ENCODE measurements at regions not wholly inside any gene's neighbourhood (a gene's known extent, or its start where the extent isn't known, plus 50 kb on each side); places are given as distances from the start of the nearest gene placed in this dataset.

DNA sequence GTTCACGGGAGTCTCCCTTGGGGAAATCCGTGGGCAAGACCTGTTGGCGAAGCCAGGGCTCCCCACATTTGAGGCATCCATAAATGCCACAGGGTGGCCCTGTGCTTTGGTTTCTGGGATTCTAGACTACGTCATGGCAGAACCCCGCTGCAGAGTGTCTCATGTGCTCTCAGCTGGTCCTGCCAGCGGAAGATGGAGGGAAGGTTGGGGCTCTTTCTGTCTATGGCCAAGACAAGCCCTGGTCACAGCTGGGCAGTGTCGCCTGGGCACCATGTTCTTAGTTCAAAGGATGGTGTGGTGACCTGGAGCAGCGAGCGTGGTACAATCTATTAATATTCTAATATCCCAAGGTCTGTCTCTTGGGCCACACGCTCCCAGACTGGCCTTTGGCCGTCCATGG lies 511.7 kb downstream of the TBC1D22A start (continued):
- TF ChIP-seq PRDM2 (tag by site-specific recombination; IDR thresholded peaks at IDR 0.05; ENCODE audit: borderline replicate concordance) (no peak), ZNF280C (tag by site-specific recombination; IDR thresholded peaks at IDR 0.05) (no peak), HOXA7 (CRISPR knock-in tag; IDR thresholded peaks at IDR 0.05; ENCODE audit: borderline replicate concordance) (no peak), SALL2 (tag by site-specific recombination; IDR thresholded peaks at IDR 0.05; ENCODE audit: borderline replicate concordance) (no peak), ZBTB1 (tag by site-specific recombination; IDR thresholded peaks at IDR 0.05) (no peak)

DNA sequence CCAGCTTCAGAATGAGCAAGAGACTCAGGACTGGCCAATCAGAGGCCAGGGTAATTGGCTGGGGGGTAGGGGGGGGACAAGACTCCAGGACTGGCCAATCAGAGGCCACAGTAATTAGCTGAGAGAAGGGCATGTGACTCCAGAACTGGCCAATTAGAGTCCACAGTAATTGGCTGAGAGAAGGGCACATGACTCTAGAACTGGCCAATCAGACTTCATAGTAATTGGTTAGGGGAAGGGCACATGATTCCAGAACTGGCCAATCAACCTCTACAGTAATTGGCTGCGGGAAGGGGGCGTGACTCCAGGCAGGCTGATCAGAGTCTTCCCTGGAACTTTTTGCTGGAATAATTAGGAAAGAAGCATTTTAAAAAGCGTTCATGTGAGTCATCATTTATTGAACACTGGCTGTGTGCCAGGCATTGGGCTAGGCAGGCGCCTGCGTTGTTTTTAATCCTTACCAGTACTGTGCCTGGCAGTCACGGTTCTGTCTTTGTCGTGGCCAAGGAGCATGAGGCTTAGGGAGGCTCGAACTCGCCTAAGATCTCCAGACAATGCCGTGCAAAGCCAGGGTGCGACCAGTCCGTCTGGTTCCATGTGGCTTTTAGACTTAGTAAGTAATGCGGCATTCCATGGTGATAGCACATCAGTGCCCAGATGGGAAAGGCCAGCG lies 508.1 kb downstream of the TBC1D22A start:
- H3K4me1 ChIP-seq (ENCODE audit: control insufficient read depth, insufficient read depth, low read length), result peaks cover 5% of the 10 kb centered on the region
- H3K4me3 ChIP-seq (ENCODE audit: low read depth, low read length), result no peak overlapping the region
- CTCF ChIA-PET, result no interaction called here

DNA sequence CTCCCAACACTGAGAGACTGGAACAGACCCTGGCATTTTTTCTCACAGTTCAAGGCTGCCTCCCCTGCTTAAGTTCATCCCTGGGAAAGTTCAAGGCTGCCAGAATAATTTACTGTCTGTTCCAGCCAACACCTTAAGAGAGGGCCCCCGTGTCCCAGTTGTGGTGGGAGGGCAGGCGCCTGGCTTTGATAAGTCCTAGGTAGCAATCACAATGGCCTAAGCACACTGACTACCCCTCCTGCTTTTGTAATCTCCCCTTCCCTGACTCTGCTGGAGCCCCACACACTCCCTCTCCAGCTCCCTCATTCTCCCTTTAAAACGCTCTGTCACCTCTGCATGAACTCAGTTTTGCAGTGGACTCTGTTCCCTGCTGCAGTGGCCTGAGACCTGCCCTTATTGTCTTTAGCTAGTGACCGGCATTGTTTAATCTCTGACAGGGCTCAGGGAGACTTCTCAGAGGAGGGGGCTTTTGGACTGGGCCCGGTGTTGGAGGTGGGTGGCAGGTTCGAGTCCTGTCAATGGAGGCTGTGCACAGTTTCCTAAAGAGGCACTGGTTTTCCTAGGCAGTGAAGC lies 507.2 kb downstream of the TBC1D22A start:
- CTCF ChIA-PET, result no interaction called here
- no peak overlapping the region for H3K4me3 ChIP-seq (ENCODE audit: low read depth, low read length)
- H3K4me1 ChIP-seq (ENCODE audit: control insufficient read depth, insufficient read depth, low read length), result no peaks in the 10 kb centered on the region
- H3K9me3 ChIP-seq (ENCODE audit: control insufficient read depth, insufficient read depth, low read depth, low read length), result no peaks in the 10 kb centered on the region
- H3K36me3 ChIP-seq (ENCODE audit: control insufficient read depth in 2 of 2, insufficient read depth in 1 of 2, low read length in 2 of 2), result no peaks in the 10 kb centered on the region
- H3K27ac ChIP-seq (ENCODE audit: extremely low read depth, low read depth, low read length), result no peak overlapping the region
- POLR2A ChIA-PET, result no interaction called here
- TF ChIP-seq ZNF560 (tag by site-specific recombination; IDR thresholded peaks at IDR 0.05; ENCODE audit: borderline replicate concordance) (no peak), ZNF777 (tag by site-specific recombination; IDR thresholded peaks at IDR 0.05; ENCODE audit: borderline replicate concordance) (no peak), ZNF501 (tag by site-specific recombination; IDR thresholded peaks at IDR 0.05) (no peak), KLF9 (tag by site-specific recombination; IDR thresholded peaks at IDR 0.05; ENCODE audit: low read depth) (no peak), ZNF266 (tag by site-specific recombination; IDR thresholded peaks at IDR 0.05; ENCODE audit: low read depth) (no peak), MYNN (tag by site-specific recombination; IDR thresholded peaks at IDR 0.05; ENCODE audit: borderline replicate concordance) (no peak), ZBTB17 (tag by site-specific recombination; IDR thresholded peaks at IDR 0.05) (no peak), ZNF132 (tag by site-specific recombination; IDR thresholded peaks at IDR 0.05; ENCODE audit: borderline replicate concordance) (no peak)
- TF ChIP-seq, protein P1, sequence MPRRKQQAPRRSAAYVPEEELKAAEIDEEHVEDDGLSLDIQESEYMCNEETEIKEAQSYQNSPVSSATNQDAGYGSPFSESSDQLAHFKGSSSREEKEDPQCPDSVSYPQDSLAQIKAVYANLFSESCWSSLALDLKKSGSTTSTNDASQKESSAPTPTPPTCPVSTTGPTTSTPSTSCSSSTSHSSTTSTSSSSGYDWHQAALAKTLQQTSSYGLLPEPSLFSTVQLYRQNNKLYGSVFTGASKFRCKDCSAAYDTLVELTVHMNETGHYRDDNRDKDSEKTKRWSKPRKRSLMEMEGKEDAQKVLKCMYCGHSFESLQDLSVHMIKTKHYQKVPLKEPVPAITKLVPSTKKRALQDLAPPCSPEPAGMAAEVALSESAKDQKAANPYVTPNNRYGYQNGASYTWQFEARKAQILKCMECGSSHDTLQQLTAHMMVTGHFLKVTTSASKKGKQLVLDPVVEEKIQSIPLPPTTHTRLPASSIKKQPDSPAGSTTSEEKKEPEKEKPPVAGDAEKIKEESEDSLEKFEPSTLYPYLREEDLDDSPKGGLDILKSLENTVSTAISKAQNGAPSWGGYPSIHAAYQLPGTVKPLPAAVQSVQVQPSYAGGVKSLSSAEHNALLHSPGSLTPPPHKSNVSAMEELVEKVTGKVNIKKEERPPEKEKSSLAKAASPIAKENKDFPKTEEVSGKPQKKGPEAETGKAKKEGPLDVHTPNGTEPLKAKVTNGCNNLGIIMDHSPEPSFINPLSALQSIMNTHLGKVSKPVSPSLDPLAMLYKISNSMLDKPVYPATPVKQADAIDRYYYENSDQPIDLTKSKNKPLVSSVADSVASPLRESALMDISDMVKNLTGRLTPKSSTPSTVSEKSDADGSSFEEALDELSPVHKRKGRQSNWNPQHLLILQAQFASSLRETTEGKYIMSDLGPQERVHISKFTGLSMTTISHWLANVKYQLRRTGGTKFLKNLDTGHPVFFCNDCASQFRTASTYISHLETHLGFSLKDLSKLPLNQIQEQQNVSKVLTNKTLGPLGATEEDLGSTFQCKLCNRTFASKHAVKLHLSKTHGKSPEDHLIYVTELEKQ (tag by site-specific recombination; IDR thresholded peaks at IDR 0.05; ENCODE audit: borderline replicate concordance), result no peak
- TF ChIP-seq, protein P2, sequence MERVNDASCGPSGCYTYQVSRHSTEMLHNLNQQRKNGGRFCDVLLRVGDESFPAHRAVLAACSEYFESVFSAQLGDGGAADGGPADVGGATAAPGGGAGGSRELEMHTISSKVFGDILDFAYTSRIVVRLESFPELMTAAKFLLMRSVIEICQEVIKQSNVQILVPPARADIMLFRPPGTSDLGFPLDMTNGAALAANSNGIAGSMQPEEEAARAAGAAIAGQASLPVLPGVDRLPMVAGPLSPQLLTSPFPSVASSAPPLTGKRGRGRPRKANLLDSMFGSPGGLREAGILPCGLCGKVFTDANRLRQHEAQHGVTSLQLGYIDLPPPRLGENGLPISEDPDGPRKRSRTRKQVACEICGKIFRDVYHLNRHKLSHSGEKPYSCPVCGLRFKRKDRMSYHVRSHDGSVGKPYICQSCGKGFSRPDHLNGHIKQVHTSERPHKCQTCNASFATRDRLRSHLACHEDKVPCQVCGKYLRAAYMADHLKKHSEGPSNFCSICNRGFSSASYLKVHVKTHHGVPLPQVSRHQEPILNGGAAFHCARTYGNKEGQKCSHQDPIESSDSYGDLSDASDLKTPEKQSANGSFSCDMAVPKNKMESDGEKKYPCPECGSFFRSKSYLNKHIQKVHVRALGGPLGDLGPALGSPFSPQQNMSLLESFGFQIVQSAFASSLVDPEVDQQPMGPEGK (tag by site-specific recombination; IDR thresholded peaks at IDR 0.05), result no peak

More for the DNA sequence above, 508.1 kb downstream of the TBC1D22A start:
- POLR2A ChIA-PET, result no interaction called here
- TF ChIP-seq ZNF350 (tag by site-specific recombination; IDR thresholded peaks at IDR 0.05) (0 out of 2 replicates have a peak, but pooled peaks have one; percentile 13), SETDB1 (IDR thresholded peaks at IDR 0.05; ENCODE audit: insufficient read length, low read length) (peak; percentile 35), ZNF433 (tag by site-specific recombination; IDR thresholded peaks at IDR 0.05; ENCODE audit: low read depth) (no peak)
- Histone ChIP-seq H3K27ac (ENCODE audit: extremely low read depth, low read depth, low read length) (no peak overlapping the region), H3K36me3 (ENCODE audit: control insufficient read depth in 2 of 2, insufficient read depth in 1 of 2, low read length in 2 of 2) (no peaks in the 10 kb centered on the region), H3K9me3 (ENCODE audit: control insufficient read depth, insufficient read depth, low read depth, low read length) (no peaks in the 10 kb centered on the region)
